Mucosa of rectum (tissue), 2 donors: ENCODE measurements at regions not wholly inside any gene's neighbourhood (a gene's known extent, or its start where the extent isn't known, plus 50 kb on each side); places are given as distances from the start of the nearest gene placed in this dataset.

Experiments
- H3K27ac ChIP-seq, 2 donors: one replicate each; pipeline ENCODE4 v1.7.0; 2013; ENCODE audit warnings: inconsistent platforms in 2 of 2, low read depth in 2 of 2, low read length in 2 of 2
- H3K27me3 ChIP-seq, 2 donors: one replicate each; pipeline ENCODE4 v1.7.0; 2013; ENCODE audit warnings: low read length in 2 of 2; ENCODE audit not compliant: control insufficient read depth in 2 of 2, insufficient read depth in 2 of 2
- H3K36me3 ChIP-seq, 2 donors: one replicate each; pipeline ENCODE4 v1.7.0; 2013; ENCODE audit warnings: low read length in 2 of 2; ENCODE audit not compliant: control insufficient read depth in 2 of 2, insufficient read depth in 2 of 2
- H3K4me1 ChIP-seq, 2 donors: one replicate each; pipeline ENCODE4 v1.7.0; 2013; ENCODE audit warnings: low read length in 2 of 2, mild to moderate bottlenecking in 1 of 2; ENCODE audit not compliant: control insufficient read depth in 2 of 2, insufficient read depth in 2 of 2
- H3K4me3 ChIP-seq, 2 donors: one replicate each; pipeline ENCODE4 v1.7.0; 2013; ENCODE audit warnings: low read length in 2 of 2
- H3K9ac ChIP-seq, 2 donors: one replicate each; pipeline ENCODE4 v1.7.0; 2013; ENCODE audit warnings: low read length in 2 of 2, low read depth in 1 of 2, mild to moderate bottlenecking in 1 of 2
- H3K9me3 ChIP-seq, 2 donors: one replicate each; pipeline ENCODE4 v1.7.0; 2013; ENCODE audit warnings: low read length in 2 of 2; ENCODE audit not compliant: control insufficient read depth in 2 of 2
- donor health status: healthy.
- donor health status: Normal muscosa, but diverticular disease.

DNA sequence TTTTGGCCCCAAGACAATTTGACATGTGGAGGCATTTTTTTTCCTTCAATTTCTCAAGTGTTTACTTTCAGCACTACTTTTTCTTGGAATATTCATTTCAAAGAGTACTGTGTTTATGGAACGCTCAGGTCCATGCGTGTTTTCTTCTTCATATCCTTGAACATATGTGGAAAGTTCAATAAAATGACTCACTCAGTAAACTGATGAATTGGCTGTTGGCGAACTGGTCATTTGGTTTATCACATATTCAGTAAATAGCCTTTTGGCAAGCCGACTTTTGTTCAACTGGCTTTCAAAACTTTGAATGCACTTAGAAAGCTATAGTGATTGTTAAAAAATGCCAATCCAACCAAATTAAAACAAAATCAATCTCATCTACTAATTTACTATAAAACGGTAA, 964.6 kb upstream of the SLC35B3 start:
- Histone ChIP-seq H3K4me3 (no peak overlapping the region), H3K9ac (no peak overlapping the region), H3K36me3 (no peaks in the 10 kb centered on the region), H3K4me1 (no peaks in the 10 kb centered on the region), H3K27me3 (no peaks in the 10 kb centered on the region), H3K27ac (no peak overlapping the region), H3K9me3 (no peaks in the 10 kb centered on the region)

DNA sequence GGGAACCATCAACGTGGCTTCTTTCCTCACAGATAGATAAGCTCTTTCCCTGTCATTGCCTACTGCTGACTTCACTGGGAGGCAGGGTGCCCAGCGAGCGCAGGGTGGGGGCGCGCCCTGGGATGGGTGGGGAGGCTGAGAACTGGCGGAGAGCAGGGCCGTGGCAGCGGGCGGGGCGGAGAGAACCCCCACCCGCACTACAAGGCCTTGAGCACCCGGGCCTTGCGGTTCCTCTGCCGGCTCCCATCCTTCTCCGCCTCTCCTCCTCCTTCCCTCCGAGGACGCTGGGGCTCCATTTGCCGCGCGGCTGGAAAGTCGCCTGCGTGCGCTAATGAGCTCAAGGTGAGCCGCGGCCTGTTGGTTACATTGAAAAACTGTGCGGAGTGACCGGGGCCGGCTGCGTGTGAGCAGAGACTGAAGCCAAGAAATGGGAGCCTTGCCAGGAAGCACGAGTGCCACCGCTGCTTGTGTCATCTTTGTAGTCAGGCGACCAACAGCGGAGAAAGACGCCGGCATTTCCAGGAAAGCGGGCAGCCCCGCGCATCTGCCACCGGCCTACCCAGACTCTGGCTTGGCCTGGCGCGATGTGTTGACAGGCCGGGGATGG, 963.5 kb upstream of the SLC35B3 start:
- Histone ChIP-seq H3K27ac (no peak overlapping the region), H3K4me3 (no peak overlapping the region), H3K4me1 (no peaks in the 10 kb centered on the region), H3K27me3 (no peaks in the 10 kb centered on the region), H3K36me3 (no peaks in the 10 kb centered on the region), H3K9me3 (no peaks in the 10 kb centered on the region), H3K9ac (no peak overlapping the region)

DNA sequence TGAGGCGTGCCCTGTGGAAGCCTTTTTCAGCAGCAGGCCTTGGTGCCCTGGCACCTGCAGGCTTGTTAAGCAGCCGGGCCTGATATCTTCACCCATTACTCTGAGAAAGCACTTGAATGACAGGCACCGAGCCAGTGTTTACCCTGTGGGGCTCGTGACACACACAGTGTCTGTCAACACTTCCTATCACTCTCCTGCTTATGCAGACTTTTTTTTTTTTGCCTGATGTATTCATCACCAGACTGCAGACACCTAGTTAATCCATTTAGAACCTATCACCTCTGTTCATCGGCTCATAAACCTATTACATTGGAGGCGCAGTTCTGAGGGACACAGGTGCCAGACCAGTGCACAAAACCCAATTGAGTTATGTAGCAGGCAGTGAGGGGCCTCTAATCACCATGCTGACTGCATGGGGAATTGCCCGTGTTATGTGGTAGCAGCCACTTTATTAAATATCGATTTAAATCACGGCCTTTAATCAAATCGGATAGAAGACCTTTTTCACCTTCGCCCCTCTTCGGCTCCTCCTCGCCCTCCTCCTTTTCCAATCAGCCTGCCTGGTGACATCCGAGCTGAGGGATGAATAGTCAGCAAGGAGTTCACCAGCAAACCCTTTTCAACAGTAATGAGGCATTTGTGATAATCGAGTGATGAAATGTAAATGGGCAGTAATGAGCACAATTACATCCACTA, 962.9 kb upstream of the SLC35B3 start:
- Histone ChIP-seq H3K4me1 (no peaks in the 10 kb centered on the region), H3K4me3 (no peak overlapping the region), H3K9ac (no peak overlapping the region), H3K9me3 (no peaks in the 10 kb centered on the region), H3K36me3 (no peaks in the 10 kb centered on the region), H3K27ac (no peak overlapping the region), H3K27me3 (no peaks in the 10 kb centered on the region)

DNA sequence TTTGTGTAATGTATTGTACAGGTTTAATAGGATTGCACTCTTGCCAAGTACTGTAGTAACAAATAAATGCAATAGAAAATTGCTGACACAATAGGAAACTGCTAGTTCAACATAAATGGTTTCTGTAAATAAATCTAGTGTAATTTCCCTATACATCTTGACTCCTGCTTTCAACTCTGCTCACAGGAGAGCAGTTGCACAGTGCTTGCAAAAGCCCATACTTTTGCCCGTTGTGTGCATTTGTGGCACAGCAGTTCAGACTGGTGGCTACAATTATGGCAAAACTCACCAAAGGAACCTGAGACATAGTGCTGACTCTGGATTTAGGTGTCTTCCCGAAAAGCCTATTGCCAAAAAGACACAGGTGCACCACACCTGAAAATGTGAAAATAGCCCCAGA, 953.3 kb upstream of the SLC35B3 start:
- Histone ChIP-seq H3K36me3 (no peaks in the 10 kb centered on the region), H3K4me3 (no peak overlapping the region), H3K4me1 (no peaks in the 10 kb centered on the region), H3K9me3 (no peaks in the 10 kb centered on the region), H3K27me3 (no peaks in the 10 kb centered on the region), H3K27ac (no peak overlapping the region), H3K9ac (no peak overlapping the region)

DNA sequence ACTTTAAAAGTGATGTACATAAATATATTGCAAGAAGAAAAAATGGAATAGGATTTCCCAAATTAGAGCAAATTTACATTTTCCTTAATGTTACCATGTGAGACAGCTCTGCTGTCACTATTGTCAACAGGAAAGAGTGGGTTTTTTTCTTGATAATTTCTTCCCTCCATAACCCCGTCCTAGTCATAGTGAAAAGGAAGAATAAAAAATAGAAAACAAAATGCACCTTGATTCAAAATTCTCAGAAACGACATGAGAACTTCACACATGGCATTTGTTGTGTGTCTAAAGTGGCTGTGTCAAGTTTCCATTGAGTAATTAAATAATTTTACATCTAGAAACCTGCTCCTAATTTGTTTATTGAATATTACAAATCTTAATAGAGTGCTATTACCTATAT, 945.2 kb upstream of the SLC35B3 start:
- Histone ChIP-seq H3K27me3 (no peaks in the 10 kb centered on the region), H3K9me3 (no peaks in the 10 kb centered on the region), H3K4me1 (no peaks in the 10 kb centered on the region), H3K27ac (no peak overlapping the region), H3K4me3 (no peak overlapping the region), H3K9ac (no peak overlapping the region), H3K36me3 (no peaks in the 10 kb centered on the region)

DNA sequence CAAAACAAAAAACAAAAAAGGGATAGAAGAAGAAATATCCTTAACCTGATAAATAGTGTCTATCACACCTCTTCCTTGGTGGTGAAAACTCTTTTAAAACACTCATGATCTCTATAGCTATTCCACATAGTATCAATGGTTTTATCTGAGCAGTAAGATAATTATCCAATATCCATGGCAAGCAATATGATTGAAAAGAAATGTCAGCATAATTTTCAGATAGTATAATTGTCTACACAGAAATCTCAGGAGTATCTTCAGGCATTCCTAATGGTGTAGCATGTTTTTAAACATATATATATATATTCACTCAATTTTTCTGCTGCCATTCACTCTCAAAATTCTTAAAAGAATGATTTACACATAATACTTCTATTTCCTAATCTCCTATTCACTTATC, 938.0 kb upstream of the SLC35B3 start:
- no peaks in the 10 kb centered on the region for H3K9me3 ChIP-seq
- no peaks in the 10 kb centered on the region for H3K4me1 ChIP-seq
- H3K27me3 ChIP-seq = no peaks in the 10 kb centered on the region
- H3K4me3 ChIP-seq = no peak overlapping the region
- no peak overlapping the region for H3K27ac ChIP-seq
- no peak overlapping the region for H3K9ac ChIP-seq
- no peaks in the 10 kb centered on the region for H3K36me3 ChIP-seq

DNA sequence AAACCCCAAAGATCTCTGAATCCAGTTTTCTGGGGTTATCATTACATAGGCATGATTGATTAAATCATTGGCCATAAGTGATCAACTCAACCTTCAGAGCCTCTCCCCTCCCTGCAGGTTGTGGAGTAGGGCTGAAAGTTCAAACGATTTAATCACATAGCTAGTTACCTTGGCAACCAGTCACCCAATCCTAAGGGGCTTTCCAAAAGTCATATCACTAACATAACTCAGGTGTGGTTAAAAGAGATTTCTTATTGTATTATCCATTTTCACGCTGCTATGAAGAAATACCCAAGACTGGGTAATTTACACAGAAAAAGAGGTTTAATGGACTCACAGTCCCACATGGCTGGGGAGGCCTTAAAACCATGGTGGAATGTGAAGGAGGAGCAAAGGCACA, 935.1 kb upstream of the SLC35B3 start:
- Histone ChIP-seq H3K4me3 (no peak overlapping the region), H3K9ac (no peak overlapping the region), H3K9me3 (no peaks in the 10 kb centered on the region), H3K4me1 (no peaks in the 10 kb centered on the region), H3K27me3 (no peaks in the 10 kb centered on the region), H3K36me3 (no peaks in the 10 kb centered on the region), H3K27ac (no peak overlapping the region)

DNA sequence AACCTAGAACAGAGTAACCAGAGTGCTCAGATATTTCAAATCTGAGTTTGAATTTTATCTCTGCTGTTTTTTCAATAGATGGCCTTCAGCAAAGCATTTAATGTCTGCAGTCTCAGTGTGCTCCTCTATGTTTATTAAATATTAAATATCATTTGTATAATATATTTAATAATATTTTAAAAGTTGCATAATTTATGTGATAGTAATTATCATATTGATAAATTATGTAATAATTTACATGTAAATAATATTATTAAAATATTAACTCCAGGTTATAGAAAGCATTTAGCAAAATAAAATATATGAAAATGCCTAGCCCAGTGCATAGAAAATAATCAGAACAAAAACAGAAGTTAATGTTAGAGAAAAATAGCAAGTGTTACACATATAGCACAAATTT, 930.0 kb upstream of the SLC35B3 start:
- Histone ChIP-seq H3K36me3 (no peaks in the 10 kb centered on the region), H3K27me3 (no peaks in the 10 kb centered on the region), H3K9me3 (no peaks in the 10 kb centered on the region), H3K4me1 (no peaks in the 10 kb centered on the region), H3K9ac (no peak overlapping the region), H3K27ac (no peak overlapping the region), H3K4me3 (no peak overlapping the region)

DNA sequence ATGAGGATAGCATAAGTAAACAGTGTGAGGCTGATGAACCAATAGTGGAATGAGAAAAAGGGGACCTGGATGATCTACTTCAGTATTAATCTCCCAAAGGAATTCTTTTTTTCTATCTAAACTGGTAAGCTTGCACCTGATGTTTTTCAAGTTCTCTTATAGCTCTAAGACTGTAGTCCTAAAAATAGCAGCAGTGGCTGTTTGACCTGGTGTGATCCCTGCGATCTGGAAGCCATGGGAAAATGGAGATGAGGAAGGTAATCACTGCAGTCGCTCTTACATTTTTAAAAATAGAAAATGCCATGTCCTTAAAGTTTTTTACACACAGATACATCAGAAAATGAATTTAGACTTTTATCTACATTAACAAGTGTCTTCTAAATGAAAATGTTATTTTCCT, 926.4 kb upstream of the SLC35B3 start:
- no peaks in the 10 kb centered on the region for H3K9me3 ChIP-seq

DNA sequence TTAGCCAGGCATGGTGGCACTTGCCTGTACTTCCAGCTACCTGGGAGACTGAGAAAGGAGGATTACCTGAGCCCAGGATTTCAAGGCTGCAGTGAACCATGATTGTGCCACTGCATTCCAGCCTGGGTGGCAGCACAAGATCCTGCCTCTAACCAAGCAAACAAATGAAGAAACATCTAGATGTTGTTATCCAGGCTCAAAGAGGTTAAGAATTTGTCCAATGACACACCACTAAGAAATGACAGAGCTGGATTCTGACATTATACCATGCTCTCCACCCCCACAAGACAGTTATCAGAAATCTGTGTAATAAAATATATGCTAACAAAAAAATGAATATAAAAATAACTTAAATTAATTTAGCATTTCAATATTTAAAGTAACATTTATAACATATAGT, 925.5 kb upstream of the SLC35B3 start:
- no peaks in the 10 kb centered on the region for H3K27me3 ChIP-seq
- H3K4me1 ChIP-seq = no peaks in the 10 kb centered on the region
- H3K36me3 ChIP-seq = no peaks in the 10 kb centered on the region
- H3K27ac ChIP-seq = no peak overlapping the region
- H3K9ac ChIP-seq = no peak overlapping the region
- no peak overlapping the region for H3K4me3 ChIP-seq
- no peaks in the 10 kb centered on the region for H3K9me3 ChIP-seq

More for the DNA sequence above, 926.4 kb upstream of the SLC35B3 start:
- Histone ChIP-seq H3K9ac (no peak overlapping the region), H3K4me1 (no peaks in the 10 kb centered on the region), H3K27me3 (no peaks in the 10 kb centered on the region), H3K4me3 (no peak overlapping the region), H3K27ac (no peak overlapping the region), H3K36me3 (no peaks in the 10 kb centered on the region)
